ENCODE measurements at regions not wholly inside any gene's neighbourhood (a gene's known extent, or its start where the extent isn't known, plus 50 kb on each side); places are given as distances from the start of the nearest gene placed in this dataset.

GRCh38 chr15:47917881-47918280, 200.6 kb downstream of the SEMA6D start:
- H3K4me2 ChIP-seq (ENCODE audit: low read length) = no peak overlapping the region
- no peaks in the 10 kb centered on the region for H4K20me1 ChIP-seq (ENCODE audit: insufficient read depth, low read length)
- no peaks in the 10 kb centered on the region for H3K36me3 Mint-ChIP-seq (ENCODE audit: low read depth, unreplicated experiment)
- no peak overlapping the region for H3K4me3 ChIP-seq (ENCODE audit: insufficient read depth, low read depth, low read length)
- H3K27me3 Mint-ChIP-seq (ENCODE audit: low read depth, unreplicated experiment) = no peaks in the 10 kb centered on the region
- H2AFZ ChIP-seq (ENCODE audit: low read depth, low read length) = no peak overlapping the region
- H3K4me3 Mint-ChIP-seq (ENCODE audit: unreplicated experiment) = no peak overlapping the region
- TF ChIP-seq CTCF (IDR thresholded peaks at IDR 0.05; ENCODE audit: insufficient read depth, low read depth, low read length) (no peak), EZH2 (IDR thresholded peaks at IDR 0.05; ENCODE audit: insufficient read depth, low read length) (no peak)
- H3K4me1 Mint-ChIP-seq (ENCODE audit: low read depth, unreplicated experiment) = no peaks in the 10 kb centered on the region
- H3K9ac ChIP-seq (ENCODE audit: low read length) = no peak overlapping the region
- FAIRE-seq = no peak
- H3K27ac ChIP-seq (ENCODE audit: low read depth, low read length) = no peak overlapping the region
- H3K4me1 ChIP-seq (ENCODE audit: insufficient read depth, low read length) = no peaks in the 10 kb centered on the region
- no peak for DNase-seq (ENCODE audit: low read depth)
- no peak overlapping the region for H3K27ac Mint-ChIP-seq (ENCODE audit: unreplicated experiment)
- no peaks in the 10 kb centered on the region for H3K9me3 Mint-ChIP-seq (ENCODE audit: unreplicated experiment)
- H3K27me3 ChIP-seq (ENCODE audit: insufficient read depth, low read length) = no peaks in the 10 kb centered on the region
- H3K79me2 ChIP-seq (ENCODE audit: insufficient read depth, low read length) = no peaks in the 10 kb centered on the region
- H3K9me3 ChIP-seq (ENCODE audit: insufficient read depth, low read depth, low read length) = no peaks in the 10 kb centered on the region
- no peaks in the 10 kb centered on the region for H3K36me3 ChIP-seq (ENCODE audit: insufficient read depth, low read length)

- TF ChIP-seq EZH2 (IDR thresholded peaks at IDR 0.05; ENCODE audit: insufficient read depth, low read length) = no peak
- no peak for TF ChIP-seq CTCF (IDR thresholded peaks at IDR 0.05; ENCODE audit: insufficient read depth, low read depth, low read length)
- H3K79me2 ChIP-seq (ENCODE audit: insufficient read depth, low read length) = no peaks in the 10 kb centered on the region
- H3K4me3 ChIP-seq (ENCODE audit: insufficient read depth, low read depth, low read length) = no peak overlapping the region
- no peak overlapping the region for H3K9ac ChIP-seq (ENCODE audit: low read length)
- H3K27ac ChIP-seq (ENCODE audit: low read depth, low read length) = no peak overlapping the region
- Mint-ChIP-seq H3K9me3 (ENCODE audit: unreplicated experiment) (no peaks in the 10 kb centered on the region), H3K27me3 (ENCODE audit: low read depth, unreplicated experiment) (no peaks in the 10 kb centered on the region), H3K27ac (ENCODE audit: unreplicated experiment) (no peak overlapping the region), H3K36me3 (ENCODE audit: low read depth, unreplicated experiment) (no peaks in the 10 kb centered on the region), H3K4me3 (ENCODE audit: unreplicated experiment) (no peak overlapping the region), H3K4me1 (ENCODE audit: low read depth, unreplicated experiment) (no peaks in the 10 kb centered on the region)
- no peaks in the 10 kb centered on the region for H3K9me3 ChIP-seq (ENCODE audit: insufficient read depth, low read depth, low read length)
- no peak overlapping the region for H3K4me2 ChIP-seq (ENCODE audit: low read length)
- no peaks in the 10 kb centered on the region for H3K36me3 ChIP-seq (ENCODE audit: insufficient read depth, low read length)
- H4K20me1 ChIP-seq (ENCODE audit: insufficient read depth, low read length) = no peaks in the 10 kb centered on the region
- no peak overlapping the region for H2AFZ ChIP-seq (ENCODE audit: low read depth, low read length)
- DNase-seq (ENCODE audit: low read depth) (no peak), FAIRE-seq (no peak)
- H3K4me1 ChIP-seq (ENCODE audit: insufficient read depth, low read length) = no peaks in the 10 kb centered on the region
- no peaks in the 10 kb centered on the region for H3K27me3 ChIP-seq (ENCODE audit: insufficient read depth, low read length)
Observed at GRCh38 chr15:47918877-47919276, 201.6 kb downstream of the SEMA6D start.

GRCh38 chr15:47924381-47924780, 196.4 kb upstream of the SLC24A5 start:
- no peaks in the 10 kb centered on the region for H4K20me1 ChIP-seq (ENCODE audit: insufficient read depth, low read length)
- no peaks in the 10 kb centered on the region for H3K9me3 Mint-ChIP-seq (ENCODE audit: unreplicated experiment)
- no peak for FAIRE-seq
- H3K9ac ChIP-seq (ENCODE audit: low read length) = no peak overlapping the region
- no peaks in the 10 kb centered on the region for H3K4me1 ChIP-seq (ENCODE audit: insufficient read depth, low read length)
- no peak for TF ChIP-seq EZH2 (IDR thresholded peaks at IDR 0.05; ENCODE audit: insufficient read depth, low read length)
- TF ChIP-seq CTCF (IDR thresholded peaks at IDR 0.05; ENCODE audit: insufficient read depth, low read depth, low read length) = no peak
- H3K27me3 Mint-ChIP-seq (ENCODE audit: low read depth, unreplicated experiment) = peaks cover 3% of the 10 kb centered on the region
- no peak overlapping the region for H3K4me3 ChIP-seq (ENCODE audit: insufficient read depth, low read depth, low read length)
- no peak overlapping the region for H3K27ac Mint-ChIP-seq (ENCODE audit: unreplicated experiment)
- H3K4me1 Mint-ChIP-seq (ENCODE audit: low read depth, unreplicated experiment) = no peaks in the 10 kb centered on the region
- no peak overlapping the region for H2AFZ ChIP-seq (ENCODE audit: low read depth, low read length)
- DNase-seq (ENCODE audit: low read depth) = no peak
- H3K27me3 ChIP-seq (ENCODE audit: insufficient read depth, low read length) = no peaks in the 10 kb centered on the region
- no peaks in the 10 kb centered on the region for H3K79me2 ChIP-seq (ENCODE audit: insufficient read depth, low read length)
- H3K4me3 Mint-ChIP-seq (ENCODE audit: unreplicated experiment) = no peak overlapping the region
- H3K4me2 ChIP-seq (ENCODE audit: low read length) = no peak overlapping the region
- H3K27ac ChIP-seq (ENCODE audit: low read depth, low read length) = no peak overlapping the region
- H3K36me3 Mint-ChIP-seq (ENCODE audit: low read depth, unreplicated experiment) = no peaks in the 10 kb centered on the region
- peaks cover 2% of the 10 kb centered on the region for H3K9me3 ChIP-seq (ENCODE audit: insufficient read depth, low read depth, low read length)
- no peaks in the 10 kb centered on the region for H3K36me3 ChIP-seq (ENCODE audit: insufficient read depth, low read length)
